ENCODE measurements at regions not wholly inside any gene's neighbourhood (a gene's known extent, or its start where the extent isn't known, plus 50 kb on each side); places are given as distances from the start of the nearest gene placed in this dataset.

GRCh38 chr5:36763454-36763853, 113.1 kb upstream of the NIPBL start:
- no peak for TF ChIP-seq CTCF (conservative IDR thresholded peaks at IDR 0.05)
- Mint-ChIP-seq H3K9me3 (peaks cover 11% of the 10 kb centered on the region), H3K36me3 (ENCODE audit: low read depth) (no peaks in the 10 kb centered on the region), H3K27me3 (ENCODE audit: low read depth) (peaks cover 6% of the 10 kb centered on the region), H3K4me3 (no peak overlapping the region), H3K27ac (ENCODE audit: unreplicated experiment) (no peak overlapping the region), H3K4me1 (no peaks in the 10 kb centered on the region)
- no peak for DNase-seq (ENCODE audit: low read depth, low spot score)

- Mint-ChIP-seq H3K27me3 (ENCODE audit: low read depth) (no peaks in the 10 kb centered on the region), H3K27ac (ENCODE audit: unreplicated experiment) (no peak overlapping the region), H3K4me3 (no peak overlapping the region), H3K4me1 (no peaks in the 10 kb centered on the region), H3K36me3 (ENCODE audit: low read depth) (no peaks in the 10 kb centered on the region), H3K9me3 (peaks cover 13% of the 10 kb centered on the region)
- no peak for DNase-seq (ENCODE audit: low read depth, low spot score)
- TF ChIP-seq CTCF (conservative IDR thresholded peaks at IDR 0.05): no peak
These were observed 110.7 kb upstream of the NIPBL start for GRCh38 chr5:36765876-36766275.

DNA sequence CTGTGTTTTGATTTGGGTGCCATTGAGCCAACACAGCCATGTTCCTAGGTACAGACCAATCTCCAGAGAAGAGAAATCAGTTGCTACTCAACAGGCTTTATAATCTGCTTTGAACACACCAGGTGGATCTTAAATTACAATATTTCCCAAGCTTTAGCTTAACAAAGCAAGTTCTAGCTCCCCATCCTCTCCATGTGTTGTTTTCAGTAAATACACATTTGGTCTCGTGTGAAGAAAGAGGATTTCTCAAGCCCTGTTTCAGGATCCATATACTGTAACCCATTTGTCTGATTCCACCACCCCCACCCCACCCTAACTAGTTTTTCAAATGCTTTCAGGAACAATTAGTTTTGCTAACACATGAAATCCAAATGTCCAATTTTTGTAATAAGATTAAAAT, 109.6 kb upstream of the NIPBL start:
- TF ChIP-seq CTCF (conservative IDR thresholded peaks at IDR 0.05): no peak
- Mint-ChIP-seq H3K9me3 (peaks cover 13% of the 10 kb centered on the region), H3K27me3 (ENCODE audit: low read depth) (no peaks in the 10 kb centered on the region), H3K27ac (ENCODE audit: unreplicated experiment) (no peak overlapping the region), H3K4me1 (no peaks in the 10 kb centered on the region), H3K4me3 (no peak overlapping the region), H3K36me3 (ENCODE audit: low read depth) (no peaks in the 10 kb centered on the region)
- DNase-seq (ENCODE audit: low read depth, low spot score): no peak

DNA sequence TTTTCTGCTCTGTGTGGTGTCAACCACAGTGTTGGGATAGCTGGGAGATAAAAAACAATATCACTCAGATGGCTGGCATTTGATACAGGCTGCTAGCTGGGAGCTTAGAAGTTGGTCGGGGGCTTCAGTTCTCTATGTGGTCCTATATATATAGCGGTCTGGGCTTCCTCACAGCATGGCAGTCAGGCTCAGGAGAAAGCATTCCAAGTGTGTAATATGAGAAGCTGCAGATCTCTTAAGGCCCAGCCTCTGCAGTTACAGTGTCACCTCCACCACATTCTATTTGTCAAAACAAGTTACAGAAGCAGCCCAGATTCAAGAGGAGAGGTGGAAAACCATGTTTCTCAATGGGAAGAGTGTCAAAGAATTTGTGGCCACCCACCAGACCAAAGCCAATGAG, 108.1 kb upstream of the NIPBL start:
- DNase-seq (ENCODE audit: low read depth, low spot score): no peak
- Mint-ChIP-seq H3K27me3 (ENCODE audit: low read depth) (no peaks in the 10 kb centered on the region), H3K36me3 (ENCODE audit: low read depth) (no peaks in the 10 kb centered on the region), H3K4me1 (no peaks in the 10 kb centered on the region), H3K9me3 (peaks cover 13% of the 10 kb centered on the region), H3K27ac (ENCODE audit: unreplicated experiment) (no peak overlapping the region), H3K4me3 (no peak overlapping the region)
- no peak for TF ChIP-seq CTCF (conservative IDR thresholded peaks at IDR 0.05)

DNA sequence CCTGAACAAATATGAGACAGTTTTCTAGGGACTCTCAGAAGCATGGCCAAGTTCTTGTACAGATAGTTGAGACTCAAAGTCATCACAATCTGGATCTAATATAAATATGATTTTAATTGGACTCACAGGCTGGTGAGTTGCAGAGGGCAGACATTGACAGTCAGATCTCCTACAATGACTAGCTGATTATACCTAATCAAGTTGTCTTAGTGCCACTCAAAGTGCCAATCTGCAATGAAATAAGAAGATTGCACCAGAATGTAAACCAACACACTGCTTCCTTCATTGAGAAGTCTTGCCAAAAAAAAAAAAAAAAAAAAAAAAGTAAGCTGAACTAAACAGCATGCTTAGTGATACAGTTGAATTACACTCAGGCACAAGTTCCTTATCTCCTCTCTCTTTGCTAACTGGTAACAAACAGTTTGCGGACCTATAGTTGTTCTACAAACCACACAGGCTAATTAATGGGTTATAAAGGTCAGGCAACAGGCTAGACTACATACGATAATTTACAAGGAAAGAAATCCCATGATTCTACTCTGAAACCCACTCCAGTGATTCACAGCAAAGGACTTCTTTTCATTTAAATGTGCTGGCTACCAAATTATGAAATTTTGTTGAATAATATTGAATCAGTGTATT, 107.3 kb upstream of the NIPBL start:
- Mint-ChIP-seq H3K4me1 (no peaks in the 10 kb centered on the region), H3K27me3 (ENCODE audit: low read depth) (no peaks in the 10 kb centered on the region), H3K27ac (ENCODE audit: unreplicated experiment) (no peak overlapping the region), H3K36me3 (ENCODE audit: low read depth) (no peaks in the 10 kb centered on the region), H3K4me3 (no peak overlapping the region), H3K9me3 (peaks cover 13% of the 10 kb centered on the region)
- no peak for DNase-seq (ENCODE audit: low read depth, low spot score)
- TF ChIP-seq CTCF (conservative IDR thresholded peaks at IDR 0.05): no peak

Data from neural crest cell (in vitro differentiated cells).